ENCODE measurements at regions not wholly inside any gene's neighbourhood (a gene's known extent, or its start where the extent isn't known, plus 50 kb on each side); places are given as distances from the start of the nearest gene placed in this dataset.

- TF ChIP-seq USF1 (IDR thresholded peaks at IDR 0.05) = no peak
- no peak for TF ChIP-seq TAF1 (IDR thresholded peaks at IDR 0.05; ENCODE audit: low read depth)
- no peak for TF ChIP-seq EP300 (IDR thresholded peaks at IDR 0.05; ENCODE audit: borderline replicate concordance)
- TF ChIP-seq CREB1 (IDR thresholded peaks at IDR 0.05; ENCODE audit: low read depth) = no peak
- no peak for TF ChIP-seq TCF12 (IDR thresholded peaks at IDR 0.05; ENCODE audit: low read depth)
- no peak for TF ChIP-seq REST (IDR thresholded peaks at IDR 0.05; ENCODE audit: low read depth)
- no peak for TF ChIP-seq YY1 (IDR thresholded peaks at IDR 0.05; ENCODE audit: low read depth)
- no peak for TF ChIP-seq CEBPB (IDR thresholded peaks at IDR 0.05)
- no peak for TF ChIP-seq RAD21 (IDR thresholded peaks at IDR 0.05; ENCODE audit: low read depth)
Measured at GRCh38 chr15:66905185-66905584, 160.2 kb upstream of the SMAD3 start.
